ENCODE measurements at regions not wholly inside any gene's neighbourhood (a gene's known extent, or its start where the extent isn't known, plus 50 kb on each side); places are given as distances from the start of the nearest gene placed in this dataset.
"Not testable (repeated sequence)": the region's sequence is repeated elsewhere in the genome, so short reads cannot be mapped to it uniquely, and the experiment has no call there.

DNA sequence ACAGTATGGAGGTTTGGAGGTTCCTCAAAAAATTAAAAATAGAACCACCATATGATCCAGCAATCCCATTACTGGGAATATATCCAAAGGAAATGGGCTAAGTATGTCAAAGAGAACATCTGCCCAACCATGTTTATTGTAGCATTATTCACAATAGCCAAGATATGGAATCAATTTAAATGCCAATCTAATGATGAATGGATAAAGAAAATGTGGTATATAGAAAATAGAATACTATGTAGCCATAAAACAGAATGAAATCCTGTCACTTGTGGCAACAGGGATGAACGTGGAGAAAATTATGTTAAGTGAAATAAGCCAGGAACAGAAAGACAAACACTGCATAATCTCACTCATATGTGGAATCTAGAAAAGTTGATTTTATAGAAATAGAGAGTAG lies 201.7 kb upstream of the AJAP1 start:
- no peak for DNase-seq

DNA sequence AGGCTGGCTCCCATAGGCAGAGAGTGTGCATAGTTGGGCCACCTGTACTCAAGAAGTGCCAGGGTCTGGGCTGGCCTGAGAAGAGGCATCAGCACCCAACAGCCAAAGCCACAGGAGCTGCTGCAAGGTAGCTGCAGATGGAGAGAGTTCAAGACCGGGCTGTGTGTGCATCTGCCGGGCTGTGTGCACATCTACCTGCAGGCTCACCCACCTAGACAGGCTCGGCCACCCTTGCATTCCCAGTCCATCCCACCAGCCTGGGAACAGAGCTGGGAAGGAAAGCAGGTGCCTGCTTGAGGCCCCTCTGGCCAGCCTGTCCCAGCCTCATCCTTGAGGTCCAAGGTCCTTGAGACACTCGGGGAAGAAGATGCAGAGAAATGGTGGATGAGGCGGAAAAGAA lies 194.4 kb upstream of the AJAP1 start:
- no peak for DNase-seq

DNA sequence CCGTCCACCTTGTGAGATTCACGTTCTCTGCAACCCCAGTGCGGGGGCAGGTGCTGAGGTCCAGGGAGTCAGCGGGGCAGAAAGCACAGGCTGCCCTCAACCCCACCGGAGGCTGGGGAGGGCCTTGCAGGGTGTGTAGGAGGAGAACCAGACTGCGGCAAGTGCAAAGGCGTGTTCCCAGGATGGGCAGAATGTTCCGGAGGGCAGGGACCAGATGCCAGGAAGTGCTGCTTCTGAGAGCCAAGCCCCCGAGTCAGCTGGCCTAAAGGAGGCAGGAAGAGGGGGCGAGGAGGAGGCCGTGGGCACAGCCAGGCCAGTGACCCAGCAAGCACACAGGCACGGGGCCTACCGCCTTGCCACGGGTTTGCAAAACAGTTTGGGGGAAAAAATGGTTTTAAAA lies 193.8 kb upstream of the AJAP1 start:
- DNase-seq, result no peak

DNA sequence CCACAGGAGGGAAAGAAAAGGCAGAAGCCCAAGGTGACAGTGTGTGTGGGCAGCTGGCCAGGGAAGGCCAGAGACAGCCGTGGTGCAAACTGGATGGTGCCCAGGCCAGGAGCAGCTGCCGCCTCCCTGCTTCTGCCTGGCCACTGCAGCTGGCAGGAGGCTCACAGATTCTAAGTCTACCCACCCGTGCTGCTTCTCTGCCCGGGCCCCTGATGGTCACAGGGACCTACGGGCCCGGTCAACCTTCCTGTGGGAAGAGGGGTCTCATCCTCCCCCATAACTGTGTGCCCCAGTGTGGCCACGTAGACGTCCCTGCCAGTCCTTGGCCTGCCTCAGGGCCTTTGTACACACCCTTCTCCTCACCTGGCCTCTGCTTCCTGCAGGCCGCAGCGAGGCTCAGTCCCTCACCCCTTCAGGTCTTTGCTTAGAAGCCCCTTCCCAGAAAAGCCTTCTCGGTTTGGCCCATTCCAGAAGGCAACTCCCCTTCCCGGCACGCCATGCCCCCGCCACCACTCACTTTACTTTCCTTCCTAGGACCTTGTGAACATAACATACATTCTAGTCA lies 192.6 kb upstream of the AJAP1 start:
- DNase-seq, result no peak

DNA sequence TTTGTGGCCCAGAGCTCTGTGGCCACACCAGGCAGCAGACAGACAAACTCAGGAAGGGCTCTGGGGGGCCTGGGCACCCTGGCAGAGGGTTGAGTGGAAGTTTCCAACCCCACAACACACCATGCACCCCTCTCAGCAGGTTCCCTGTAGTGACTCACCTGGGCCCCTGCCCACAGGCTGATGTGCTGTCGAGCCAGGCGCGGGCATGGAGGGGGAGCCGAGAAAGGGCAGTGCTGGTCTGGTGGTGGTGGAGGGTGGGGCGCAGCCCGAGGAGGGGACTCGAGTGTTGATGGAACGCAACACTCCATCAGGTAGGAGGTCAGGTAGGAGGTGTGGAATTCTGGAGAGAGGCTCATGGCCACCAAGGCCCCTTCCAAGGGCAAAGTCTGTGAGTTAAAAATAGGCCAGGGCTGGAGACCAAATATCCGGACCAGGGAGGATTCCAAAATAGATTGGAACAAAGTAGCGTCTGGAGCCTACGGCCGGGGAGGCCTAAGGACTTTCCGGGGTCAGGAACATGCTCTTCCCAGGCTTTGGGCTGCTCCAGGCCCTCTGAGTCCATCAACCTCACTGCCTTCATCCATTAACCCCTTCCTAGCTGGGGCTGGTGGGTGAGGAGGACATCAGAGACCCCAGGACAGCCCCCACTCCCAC lies 191.5 kb upstream of the AJAP1 start:
- DNase-seq, result no peak

DNA sequence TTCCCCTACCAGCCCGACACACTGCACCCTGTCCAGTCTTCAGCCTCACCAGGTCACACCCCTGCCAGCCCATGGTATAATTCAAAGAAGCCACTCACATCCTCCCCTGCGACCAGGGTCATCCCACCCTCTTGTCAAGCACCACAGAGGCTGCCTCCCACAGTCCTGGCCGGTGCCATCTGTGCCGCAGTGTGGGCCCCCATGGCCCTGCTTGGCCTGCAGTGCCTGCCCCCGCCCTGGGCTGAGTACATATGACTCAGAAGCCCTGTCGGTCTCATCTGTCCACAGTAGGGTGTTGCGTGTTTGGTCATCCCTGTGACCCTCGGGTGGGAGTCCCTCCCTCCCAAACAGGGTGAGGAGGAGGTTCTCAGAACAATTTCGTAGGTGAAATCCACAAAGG lies 190.8 kb upstream of the AJAP1 start:
- DNase-seq, result no peak

DNA sequence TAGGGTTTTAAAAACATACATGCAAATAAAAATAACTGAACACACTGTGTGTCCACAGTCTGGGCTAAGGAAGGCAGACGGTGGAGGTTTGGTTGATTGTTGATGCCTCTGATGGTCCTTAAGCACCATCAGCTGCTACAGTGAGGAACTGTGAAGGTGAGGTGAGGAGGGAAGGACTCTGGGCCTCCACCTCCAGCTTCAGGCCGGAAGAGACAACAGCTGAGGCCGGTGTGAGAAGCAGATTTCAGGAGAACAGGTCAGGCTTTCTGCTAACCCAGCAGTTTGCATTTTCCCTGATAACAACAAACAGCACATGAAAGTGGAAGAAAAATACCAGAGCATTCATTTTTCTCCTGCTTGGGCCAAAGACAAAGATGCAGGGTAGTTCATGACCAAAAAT lies 189.9 kb upstream of the AJAP1 start:
- DNase-seq, result no peak

DNA sequence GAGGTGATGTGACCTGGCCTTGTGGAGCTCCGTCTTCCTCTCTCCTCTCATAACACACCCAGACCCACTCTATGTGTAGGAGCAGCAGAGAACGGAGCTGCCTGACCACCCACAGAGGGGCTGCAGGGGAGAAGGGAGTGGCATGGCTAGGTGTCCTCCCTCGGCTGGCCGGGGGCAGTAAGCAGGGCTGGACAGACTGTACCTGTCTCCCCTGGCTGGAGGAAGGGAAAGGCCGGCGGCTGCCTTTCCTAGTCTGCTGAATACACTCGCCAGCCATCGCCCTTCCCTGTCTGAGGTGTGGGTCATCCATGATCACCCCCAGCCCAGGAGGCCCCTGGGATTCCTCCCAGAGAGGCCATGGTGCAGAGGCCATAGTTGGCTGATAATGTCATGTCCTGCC lies 187.2 kb upstream of the AJAP1 start:
- no peak for DNase-seq

DNA sequence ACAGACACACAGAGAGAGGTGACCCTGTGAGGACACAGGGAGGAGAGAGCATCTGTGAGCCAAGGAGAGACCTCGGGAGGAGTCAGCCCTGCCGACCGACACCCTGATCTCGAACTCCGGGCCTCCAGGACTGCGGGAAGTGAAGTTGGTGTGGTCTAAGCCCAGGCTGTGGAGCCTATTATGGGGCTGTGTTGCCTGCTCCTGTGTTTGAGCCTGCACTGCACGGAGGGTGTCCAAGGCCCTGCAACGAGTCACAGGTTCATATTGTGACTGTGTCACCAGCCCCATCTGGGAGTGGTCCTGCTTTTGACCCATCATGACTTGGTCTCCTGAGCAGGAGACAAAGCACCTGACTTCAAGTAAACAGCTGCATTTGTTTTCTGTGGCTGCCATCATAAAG lies 186.0 kb upstream of the AJAP1 start:
- no peak for DNase-seq

DNA sequence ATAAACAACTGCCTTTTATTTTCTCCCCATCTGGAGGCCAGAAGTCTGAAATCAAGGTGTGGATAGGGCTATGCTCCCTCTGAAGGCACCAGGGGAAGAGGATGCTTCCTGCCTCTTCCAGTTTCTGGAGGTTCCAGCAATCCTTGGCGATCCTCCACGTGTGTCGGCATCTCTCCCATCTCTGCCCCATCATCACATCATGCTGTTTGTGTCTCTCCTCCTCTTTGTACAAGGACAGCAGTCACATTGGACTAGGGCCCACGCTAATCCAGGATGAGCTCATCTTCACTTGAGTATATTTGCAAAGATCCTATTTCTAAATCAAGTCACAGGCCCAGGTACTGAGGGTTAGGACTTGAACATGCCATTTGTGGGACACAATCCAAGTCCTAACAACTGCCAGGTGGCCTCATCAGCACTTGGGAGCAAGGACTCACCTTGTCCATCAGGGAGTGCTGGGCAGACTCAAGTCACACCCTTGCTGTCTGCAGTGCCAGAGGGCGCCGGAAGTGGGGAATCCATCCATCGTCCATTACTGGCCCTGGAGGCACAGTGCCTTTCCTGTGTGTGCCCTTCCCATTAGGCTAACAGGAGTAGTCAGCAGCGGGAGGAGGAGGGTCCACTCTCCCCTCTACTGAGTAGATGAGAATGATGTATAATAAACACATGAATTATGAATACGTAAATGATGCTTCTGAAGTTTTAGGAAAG lies 185.4 kb upstream of the AJAP1 start:
- no peak for DNase-seq

DNA sequence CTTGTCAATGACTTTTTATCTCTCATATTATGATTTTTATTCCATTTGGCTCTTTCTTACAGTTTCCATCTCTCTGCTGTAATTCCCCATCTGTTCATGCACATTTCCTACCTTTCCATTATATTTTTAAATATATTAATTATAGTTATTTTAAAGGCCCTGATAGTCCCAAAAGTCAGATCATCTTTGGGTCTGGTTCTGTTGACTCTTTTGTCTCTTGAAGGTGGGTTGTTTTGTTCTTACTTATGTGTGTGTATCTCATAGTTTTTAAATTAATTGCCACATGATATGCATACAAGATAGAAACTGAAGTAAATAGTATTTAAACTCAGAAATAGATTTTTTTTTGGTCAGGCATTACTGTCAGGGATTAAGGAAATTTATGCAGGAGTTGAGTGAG lies 178.0 kb upstream of the AJAP1 start:
- DNase-seq, result no peak

DNA sequence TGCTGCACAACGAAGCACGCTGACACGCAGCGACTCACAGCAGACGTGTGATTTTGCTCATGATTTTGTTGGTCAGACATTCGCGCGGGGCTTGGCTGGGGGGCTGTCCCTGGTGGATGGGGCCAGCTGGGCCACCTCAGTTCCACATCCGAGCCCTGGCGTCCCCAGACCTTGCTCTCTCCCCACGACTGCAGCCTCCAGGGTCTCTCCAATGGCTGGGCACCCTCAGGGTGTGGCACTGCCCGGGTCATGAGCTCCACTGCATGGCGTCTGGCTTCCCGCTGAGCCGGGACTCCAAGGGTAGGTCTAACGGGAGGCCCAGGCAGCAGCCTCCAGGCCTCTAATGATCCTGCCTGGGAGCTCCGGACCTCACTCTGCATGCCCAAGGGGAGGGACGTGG lies 173.0 kb upstream of the AJAP1 start:
- no peak for DNase-seq

DNA sequence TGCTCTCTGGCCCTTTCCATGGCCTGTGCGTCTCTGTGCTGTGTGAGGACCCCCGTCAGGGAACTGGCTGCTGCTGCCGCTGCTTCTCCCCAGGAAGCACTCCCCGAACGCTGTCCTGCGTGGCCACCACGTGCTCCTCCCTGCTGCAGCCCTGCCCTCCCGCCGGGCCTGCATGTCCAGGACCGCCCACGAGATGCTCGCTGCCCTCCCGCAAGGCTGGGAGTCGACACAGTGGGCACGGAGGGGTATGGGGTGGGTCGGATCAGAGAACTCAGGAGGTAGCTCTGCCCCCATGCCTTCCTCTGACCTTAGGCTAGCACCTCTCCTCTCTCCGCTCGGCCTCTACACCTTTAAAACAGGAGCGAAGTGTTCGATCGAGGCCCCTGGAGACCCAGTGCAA lies 171.9 kb upstream of the AJAP1 start:
- no peak for DNase-seq

DNA sequence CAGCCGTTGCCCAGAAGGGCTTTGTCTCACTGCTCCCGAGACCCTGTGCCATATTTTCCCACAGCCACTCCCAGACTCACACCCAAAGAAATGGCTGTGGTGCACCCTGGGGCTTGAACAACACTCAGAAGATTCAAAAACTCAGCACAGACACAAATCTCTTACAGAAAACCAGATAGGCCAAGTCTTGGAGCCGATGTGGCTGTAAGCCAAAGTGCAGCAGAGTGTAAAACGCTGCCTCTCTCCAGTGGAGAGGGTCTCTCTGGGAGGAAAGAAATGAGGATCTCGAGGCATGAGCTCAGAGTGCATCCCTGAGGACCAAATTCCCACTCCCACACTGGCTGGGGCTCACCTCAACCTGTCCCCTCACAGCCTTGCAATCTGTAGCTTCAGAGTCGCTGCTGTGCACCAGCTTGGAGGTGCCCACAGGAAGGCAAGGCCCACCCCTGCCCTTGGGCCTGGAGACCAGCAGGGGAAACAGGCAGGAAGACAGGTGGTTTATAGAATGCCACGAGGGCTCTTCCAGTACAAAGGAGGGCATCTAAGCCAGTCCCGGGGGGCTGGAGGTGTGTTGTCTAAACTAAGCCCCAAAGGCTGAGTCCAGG lies 171.3 kb upstream of the AJAP1 start:
- DNase-seq, result no peak

DNA sequence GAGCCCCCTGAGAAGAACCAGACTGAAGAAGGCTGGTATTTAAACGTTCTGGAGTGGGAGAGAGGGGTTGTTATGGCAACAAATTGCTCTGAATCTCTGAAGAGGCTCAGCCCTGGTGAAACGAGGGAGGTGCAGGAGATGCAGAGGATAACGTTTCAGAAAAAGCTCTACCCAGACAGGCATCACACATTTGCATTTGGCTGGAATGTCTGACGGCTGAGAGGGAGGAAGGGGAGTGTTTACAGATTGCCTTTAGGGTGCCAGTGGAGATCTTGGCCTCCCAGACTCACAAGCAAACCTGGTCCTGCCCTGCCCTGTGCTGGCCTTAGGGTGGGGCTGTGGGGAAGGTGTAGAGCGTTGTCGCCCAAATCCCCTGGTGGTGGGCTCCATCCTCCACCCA lies 169.0 kb upstream of the AJAP1 start:
- no peak for DNase-seq

DNA sequence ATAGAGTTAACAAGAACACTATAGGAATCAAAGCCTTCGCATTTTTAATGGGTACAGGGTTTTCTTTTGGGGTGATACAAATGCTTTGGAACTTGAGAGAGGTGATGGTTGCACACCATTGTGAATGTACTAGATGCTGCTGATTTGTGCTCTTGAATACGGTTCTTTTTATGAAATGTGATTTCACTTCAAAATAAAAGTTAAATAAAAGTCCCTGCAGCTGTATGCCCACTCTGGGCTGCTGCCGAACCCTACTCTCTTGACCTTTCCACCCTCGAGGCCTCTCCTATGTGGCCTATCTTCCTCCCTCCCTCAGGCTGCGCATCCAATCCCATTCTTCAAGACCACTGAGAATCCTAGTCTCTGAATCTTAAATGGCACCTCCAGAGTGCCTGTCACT lies 168.5 kb upstream of the AJAP1 start:
- no peak for DNase-seq

DNA sequence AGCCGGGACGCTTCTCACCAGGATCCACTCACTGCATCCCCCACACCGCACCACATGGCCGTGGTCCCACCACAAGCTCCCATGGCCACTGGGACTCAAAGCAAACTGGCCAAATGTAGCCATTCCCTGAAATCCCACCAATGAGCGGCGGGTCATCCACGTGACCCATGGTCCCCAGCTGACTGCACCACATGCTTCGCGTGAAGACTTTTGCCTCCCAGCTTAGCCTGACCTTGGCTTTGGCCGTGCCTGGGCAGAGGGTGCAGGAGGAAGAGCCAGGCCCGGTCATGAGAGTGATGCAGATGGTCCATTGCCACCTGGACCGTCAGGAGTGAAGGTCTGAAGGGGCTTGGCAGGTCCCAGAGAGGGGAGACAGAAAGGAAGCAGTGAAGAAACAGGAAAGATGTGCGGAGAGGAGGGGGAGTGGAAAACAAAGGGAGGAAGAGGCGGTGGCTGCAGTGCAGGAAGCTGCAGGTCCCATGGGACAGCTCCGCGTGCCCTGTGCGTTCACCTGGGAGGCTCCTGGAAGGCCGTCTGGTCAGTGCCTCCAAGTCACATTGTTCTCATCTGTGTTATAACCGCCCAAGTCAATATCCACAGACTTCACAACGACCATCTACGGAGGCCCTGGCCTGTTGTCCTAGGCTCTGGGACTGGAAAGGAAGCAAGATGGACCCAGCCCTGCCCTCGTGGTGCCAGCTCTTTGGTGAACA lies 167.8 kb upstream of the AJAP1 start:
- DNase-seq, result no peak

DNA sequence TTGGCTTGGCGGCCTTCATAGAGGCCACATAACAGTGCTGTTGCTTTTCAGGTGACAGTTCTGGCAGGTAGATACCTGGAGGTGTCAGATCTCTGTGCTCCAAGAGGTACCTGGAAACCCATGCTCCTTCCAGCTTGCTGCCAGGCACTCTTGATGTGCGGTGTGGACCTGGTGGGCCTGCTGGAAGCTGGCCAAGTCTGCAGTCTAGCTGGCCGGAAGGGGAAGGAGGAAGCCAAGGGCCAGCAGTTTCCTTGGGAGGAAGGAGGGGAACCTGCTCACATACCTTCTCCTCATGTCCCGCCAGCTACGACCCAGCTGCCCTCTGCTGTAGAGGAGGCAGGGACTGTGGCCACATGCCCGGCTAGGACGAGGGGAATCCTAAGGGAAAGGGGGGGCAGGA lies 166.4 kb upstream of the AJAP1 start:
- DNase-seq, result no peak

DNA sequence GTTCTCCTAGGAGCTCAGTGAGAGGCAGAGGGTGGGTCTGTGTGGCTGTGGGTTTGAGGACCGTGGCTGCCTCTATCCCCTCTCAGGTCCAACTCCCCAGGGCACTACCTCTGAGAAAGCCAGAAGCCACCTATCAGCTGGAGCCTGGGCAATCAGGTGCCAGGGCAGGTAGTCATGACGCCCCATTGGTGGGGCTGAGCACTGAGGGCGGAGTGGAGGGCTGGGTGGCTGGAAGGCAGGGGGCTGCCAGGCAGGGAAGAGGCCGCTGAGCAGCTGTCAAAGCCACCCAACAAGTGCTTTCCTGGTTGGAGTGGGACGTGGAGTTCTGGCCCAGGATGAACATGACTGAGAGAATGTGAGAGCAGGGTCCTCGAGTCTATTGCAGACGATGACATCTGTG lies 164.9 kb upstream of the AJAP1 start:
- DNase-seq, result no peak

DNA sequence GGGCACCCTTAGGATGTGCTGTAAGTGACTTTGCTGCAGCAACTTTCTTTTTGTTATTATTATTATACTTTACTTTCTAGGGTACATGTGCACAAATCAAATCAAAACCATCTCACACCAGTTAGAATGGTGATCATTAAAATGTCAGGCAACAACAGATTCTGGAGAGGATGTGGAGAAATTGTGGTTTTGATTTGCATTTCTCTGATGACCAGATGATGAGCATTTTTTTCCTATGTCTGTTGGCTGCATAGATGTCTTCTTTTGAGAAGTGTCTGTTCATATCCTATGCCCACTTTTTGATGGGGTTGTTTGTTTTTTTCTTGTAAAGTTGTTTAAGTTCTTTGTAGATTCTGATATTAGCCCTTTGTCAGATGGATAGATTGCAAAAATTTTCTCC lies 164.4 kb upstream of the AJAP1 start:
- DNase-seq, result not testable (repeated sequence)

DNA sequence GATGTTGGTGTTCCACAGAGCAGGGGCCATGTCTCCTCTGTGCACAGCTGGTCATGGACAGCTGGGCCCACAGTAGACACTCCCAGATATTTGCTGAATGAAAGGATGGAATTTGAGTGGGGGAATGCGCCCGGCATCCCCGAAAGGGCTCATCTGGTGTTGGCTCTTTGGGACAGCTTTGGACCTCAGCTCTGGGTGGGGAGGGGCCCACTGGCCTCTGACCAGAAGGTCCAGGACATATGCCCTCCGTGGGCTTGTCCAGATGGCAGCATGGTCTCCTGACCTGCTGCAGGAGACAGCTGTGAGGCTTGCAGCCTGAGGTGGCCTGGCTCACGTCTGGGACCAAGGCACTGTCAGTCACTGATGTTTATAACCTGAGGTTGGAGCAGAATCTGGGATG lies 160.4 kb upstream of the AJAP1 start:
- no peak for DNase-seq

DNA sequence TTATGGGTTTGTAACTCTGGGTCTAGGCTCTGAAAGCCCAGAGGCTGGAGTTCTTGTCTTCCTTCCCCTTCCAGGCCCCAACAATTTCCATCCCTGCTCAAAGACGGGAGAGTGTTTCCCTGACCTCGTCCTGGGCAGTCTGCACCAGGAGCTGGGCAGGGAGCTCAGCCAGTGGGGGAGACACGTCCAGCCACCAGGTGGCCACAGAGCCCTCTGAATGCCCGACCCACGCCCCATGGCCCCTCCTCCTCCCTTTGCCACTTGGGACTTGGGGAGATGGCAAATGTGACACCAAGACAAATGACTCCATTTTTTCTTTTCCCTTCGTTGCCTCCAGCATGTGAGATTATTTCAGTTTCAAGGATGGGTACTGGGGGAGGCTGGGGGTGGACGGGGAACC lies 159.9 kb upstream of the AJAP1 start:
- no peak for DNase-seq

DNA sequence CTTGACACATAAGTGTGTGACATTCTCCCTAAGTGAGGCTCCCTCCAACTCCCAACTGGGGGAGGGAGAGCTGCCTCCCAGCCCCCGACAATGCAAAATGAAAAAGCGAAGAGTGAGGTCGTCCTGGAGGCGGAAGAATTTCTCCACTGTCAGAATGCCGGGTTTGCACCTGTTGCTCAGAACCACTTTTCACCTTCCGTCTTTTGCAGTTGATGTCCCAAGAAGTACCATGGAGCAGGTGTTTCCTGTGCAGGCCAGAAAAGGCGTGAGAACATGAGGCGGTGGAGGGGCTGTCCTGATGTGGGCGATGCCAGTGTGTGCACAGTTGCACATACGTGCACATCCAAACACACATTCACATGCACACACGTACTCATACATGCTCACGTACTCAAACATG lies 158.6 kb upstream of the AJAP1 start:
- DNase-seq, result no peak

DNA sequence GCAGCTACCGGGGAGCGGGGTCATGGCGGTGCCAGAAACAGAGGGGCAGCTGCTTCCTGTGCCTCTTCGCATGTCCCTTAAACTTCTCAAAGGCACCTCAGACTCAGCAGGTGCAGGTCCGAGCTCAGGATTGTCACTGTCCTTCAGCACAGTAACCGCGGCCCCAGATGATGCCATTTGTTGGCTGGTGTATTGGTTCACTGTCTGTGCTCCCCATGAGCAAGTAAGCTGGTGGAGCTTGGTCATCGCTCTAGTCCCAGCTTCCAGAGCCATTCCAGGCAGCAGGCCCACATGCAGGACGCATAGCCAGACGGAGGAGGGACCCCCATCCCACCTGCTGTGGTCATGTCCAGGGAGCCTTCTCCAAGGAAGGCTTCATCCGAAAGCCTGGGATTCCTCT lies 154.0 kb upstream of the AJAP1 start:
- DNase-seq, result no peak
